HFF-Myc (cell line): ENCODE measurements at regions not wholly inside any gene's neighbourhood (a gene's known extent, or its start where the extent isn't known, plus 50 kb on each side); places are given as distances from the start of the nearest gene placed in this dataset.

ENCODE experiments used
- DNase-seq: peaks from one replicate; pipeline ENCODE4 v3.0.0-alpha.2; 2011; ENCODE audit warnings: low read depth; ENCODE audit errors: extremely low read depth
- H3K4me3 ChIP-seq: replicated peaks from 2 replicates; pipeline ENCODE4 v1.5.1; 2011; ENCODE audit warnings: low read depth, mild to moderate bottlenecking, control low read depth, low read length
- CTCF ChIP-seq: IDR thresholded peaks from 2 replicates; pipeline ENCODE4 v1.5.1; 2012; ENCODE audit warnings: mild to moderate bottlenecking, low read depth, low read length, control low read depth; ENCODE audit errors: missing control alignments

GRCh38 chr3:150033721-150034120 is 63.0 kb upstream of the PFN2 start:
- no peak for DNase-seq
- H3K4me3 ChIP-seq: no peak overlapping the region
- no peak for TF ChIP-seq CTCF

GRCh38 chr3:150030841-150031240 is 60.1 kb upstream of the PFN2 start:
- TF ChIP-seq CTCF: no peak
- no peak for DNase-seq
- H3K4me3 ChIP-seq: no peak overlapping the region

- no peak for DNase-seq
- TF ChIP-seq CTCF: no peak
- no peak overlapping the region for H3K4me3 ChIP-seq
Measured at GRCh38 chr3:150023239-150023636, 52.5 kb upstream of the PFN2 start.

GRCh38 chr3:150022381-150023238 is 51.9 kb upstream of the PFN2 start:
- no peak for DNase-seq
- no peak overlapping the region for H3K4me3 ChIP-seq
- TF ChIP-seq CTCF: no peak

GRCh38 chr3:150020527-150020926 is 49.8 kb upstream of the PFN2 start:
- no peak for DNase-seq
- no peak for TF ChIP-seq CTCF
- H3K4me3 ChIP-seq: no peak overlapping the region
